DOHH2 (cell line): ENCODE measurements at regions not wholly inside any gene's neighbourhood (a gene's known extent, or its start where the extent isn't known, plus 50 kb on each side); places are given as distances from the start of the nearest gene placed in this dataset.

Source experiments
- H3F3A ChIP-seq: fragments of 200-600 bp; sonication (generic), shearing (Covaris generic); 2 replicates; pipeline ENCODE4 v1.6.0; 2016; ENCODE audit warnings: antibody characterized with exemption, mild to moderate bottlenecking; ENCODE audit not compliant: control insufficient read depth, insufficient read depth
- H3K27ac ChIP-seq: fragments of 200-600 bp; sonication (generic); 2 replicates; pipeline ENCODE4 v1.5.1; 2014; ENCODE audit warnings: low read depth, mild to moderate bottlenecking, low read length, moderate library complexity
- H3K27me3 ChIP-seq: fragments of 200-600 bp; sonication (generic); 2 replicates; pipeline ENCODE4 v1.6.1; 2014; ENCODE audit warnings: mild to moderate bottlenecking, low read length, mixed read lengths; ENCODE audit not compliant: control insufficient read depth
- H3K36me3 ChIP-seq: fragments of 200-600 bp; sonication (generic); 2 replicates; pipeline ENCODE4 v1.6.1; 2014; ENCODE audit warnings: mild to moderate bottlenecking, low read length, moderate library complexity, mixed read lengths; ENCODE audit not compliant: control insufficient read depth
- H3K4me1 ChIP-seq: fragments of 200-600 bp; sonication (generic); 2 replicates; pipeline ENCODE4 v1.6.1; 2014; ENCODE audit warnings: mild to moderate bottlenecking, low read length, mixed read lengths; ENCODE audit not compliant: control insufficient read depth
- H3K4me2 ChIP-seq: fragments of 200-600 bp; sonication (generic); 2 replicates; pipeline ENCODE4 v1.6.0; 2014; ENCODE audit warnings: mild to moderate bottlenecking, low read length, moderate library complexity
- H3K4me3 ChIP-seq: fragments of 200-600 bp; sonication (generic); 2 replicates; pipeline ENCODE4 v1.5.1; 2014; ENCODE audit warnings: mild to moderate bottlenecking, low read length, mixed read lengths
- H3K79me2 ChIP-seq: fragments of 200-600 bp; sonication (generic); 2 replicates; pipeline ENCODE4 v1.6.1; 2014; ENCODE audit warnings: mild to moderate bottlenecking, low read length, mixed read lengths; ENCODE audit not compliant: control insufficient read depth
- H3K9me2 ChIP-seq: fragments of 200-600 bp; sonication (generic); replicated peaks from 2 replicates; pipeline ENCODE4 v1.6.1; 2014; ENCODE audit warnings: mild to moderate bottlenecking, low read length, mixed read lengths; ENCODE audit not compliant: control insufficient read depth
- H3K9me3 ChIP-seq: fragments of 200-600 bp; sonication (generic); 2 replicates; pipeline ENCODE4 v1.6.1; 2014; ENCODE audit warnings: antibody characterized with exemption, low read length, mixed read lengths; ENCODE audit not compliant: control insufficient read depth, insufficient read depth
- H4K20me1 ChIP-seq: fragments of 200-600 bp; sonication (generic); 2 replicates; pipeline ENCODE4 v1.6.0; 2014; ENCODE audit warnings: low read depth, mild to moderate bottlenecking, antibody characterized with exemption, low read length, moderate library complexity; ENCODE audit not compliant: control insufficient read depth, insufficient read depth
- EZH2phosphoT487 ChIP-seq: fragments of 200-600 bp; sonication (generic); IDR thresholded peaks from 2 replicates; pipeline ENCODE4 v1.6.1; 2017; ENCODE audit warnings: borderline replicate concordance, mild to moderate bottlenecking, antibody characterized with exemption, low read length, moderate library complexity, mixed read lengths
- TF ChIP-seq, protein P1 (sequence below): fragments of 200-600 bp; sonication (generic); IDR thresholded peaks from one replicate; pipeline ENCODE4 v1.5.1; 2014; ENCODE audit warnings: antibody characterized with exemption, mild to moderate bottlenecking, low read depth, low read length; ENCODE audit not compliant: poor library complexity, severe bottlenecking

DNA sequence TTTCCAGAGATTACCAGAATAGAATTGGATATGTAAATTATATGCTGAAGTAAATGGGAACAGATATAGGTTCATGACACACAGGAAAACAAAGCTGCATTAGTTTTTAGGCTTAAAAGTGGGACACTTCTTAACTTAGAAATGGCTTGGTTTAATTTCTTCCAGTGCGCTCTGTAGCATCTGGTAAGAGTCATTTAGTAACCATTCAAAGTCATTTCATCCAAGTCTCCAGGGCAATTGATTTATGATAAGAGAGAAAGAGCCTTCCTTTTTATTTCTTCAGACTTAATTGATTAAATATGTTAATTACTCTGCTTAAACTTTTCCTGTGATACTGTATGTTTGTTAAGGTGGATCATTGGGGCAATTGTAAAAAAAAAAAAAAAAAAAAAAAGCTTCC lies 368.0 kb downstream of the DOK5 start:
- Histone ChIP-seq H3K4me1 (no peaks in the 10 kb centered on the region), H3K27me3 (no peaks in the 10 kb centered on the region), H3K27ac (no peak overlapping the region), H3K9me3 (no peaks in the 10 kb centered on the region), H3K9me2 (no peaks in the 10 kb centered on the region), H3K4me3 (no peak overlapping the region), H3K36me3 (no peaks in the 10 kb centered on the region), H3K4me2 (no peak overlapping the region), H3K79me2 (no peaks in the 10 kb centered on the region), H3F3A (no peaks in the 10 kb centered on the region), H4K20me1 (no peaks in the 10 kb centered on the region)
- TF ChIP-seq EZH2phosphoT487: no peak
- TF ChIP-seq, protein P1, sequence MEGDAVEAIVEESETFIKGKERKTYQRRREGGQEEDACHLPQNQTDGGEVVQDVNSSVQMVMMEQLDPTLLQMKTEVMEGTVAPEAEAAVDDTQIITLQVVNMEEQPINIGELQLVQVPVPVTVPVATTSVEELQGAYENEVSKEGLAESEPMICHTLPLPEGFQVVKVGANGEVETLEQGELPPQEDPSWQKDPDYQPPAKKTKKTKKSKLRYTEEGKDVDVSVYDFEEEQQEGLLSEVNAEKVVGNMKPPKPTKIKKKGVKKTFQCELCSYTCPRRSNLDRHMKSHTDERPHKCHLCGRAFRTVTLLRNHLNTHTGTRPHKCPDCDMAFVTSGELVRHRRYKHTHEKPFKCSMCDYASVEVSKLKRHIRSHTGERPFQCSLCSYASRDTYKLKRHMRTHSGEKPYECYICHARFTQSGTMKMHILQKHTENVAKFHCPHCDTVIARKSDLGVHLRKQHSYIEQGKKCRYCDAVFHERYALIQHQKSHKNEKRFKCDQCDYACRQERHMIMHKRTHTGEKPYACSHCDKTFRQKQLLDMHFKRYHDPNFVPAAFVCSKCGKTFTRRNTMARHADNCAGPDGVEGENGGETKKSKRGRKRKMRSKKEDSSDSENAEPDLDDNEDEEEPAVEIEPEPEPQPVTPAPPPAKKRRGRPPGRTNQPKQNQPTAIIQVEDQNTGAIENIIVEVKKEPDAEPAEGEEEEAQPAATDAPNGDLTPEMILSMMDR: no peak

DNA sequence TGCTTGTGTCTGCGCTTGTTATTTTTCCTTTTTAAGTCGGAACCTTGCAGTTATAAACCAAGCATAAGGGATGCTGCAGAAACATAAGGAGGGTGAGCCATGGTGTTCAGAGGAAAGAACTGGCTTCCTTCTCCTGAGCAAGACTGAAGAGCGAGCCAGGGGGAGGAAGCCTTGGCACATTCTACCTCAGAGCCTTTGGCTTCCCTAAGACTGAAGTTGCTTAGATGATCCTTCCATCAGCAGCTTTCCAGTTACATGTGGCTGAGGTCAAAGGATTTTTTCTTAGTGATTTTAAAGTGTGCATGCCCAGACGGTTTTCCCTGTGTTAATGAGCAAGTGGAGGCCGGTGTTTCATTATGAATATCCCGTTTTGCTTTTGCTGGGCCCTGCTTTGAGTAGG lies 363.8 kb downstream of the DOK5 start:
- H3K4me3 ChIP-seq: no peak overlapping the region
- no peaks in the 10 kb centered on the region for H3K27me3 ChIP-seq
- H4K20me1 ChIP-seq: no peaks in the 10 kb centered on the region
- TF ChIP-seq, protein P1: no peak
- TF ChIP-seq EZH2phosphoT487: no peak
- no peak overlapping the region for H3K27ac ChIP-seq
- H3K4me1 ChIP-seq: no peaks in the 10 kb centered on the region
- H3F3A ChIP-seq: no peaks in the 10 kb centered on the region
- H3K79me2 ChIP-seq: no peaks in the 10 kb centered on the region
- H3K4me2 ChIP-seq: no peak overlapping the region
- no peaks in the 10 kb centered on the region for H3K36me3 ChIP-seq
- no peaks in the 10 kb centered on the region for H3K9me2 ChIP-seq
- no peaks in the 10 kb centered on the region for H3K9me3 ChIP-seq

DNA sequence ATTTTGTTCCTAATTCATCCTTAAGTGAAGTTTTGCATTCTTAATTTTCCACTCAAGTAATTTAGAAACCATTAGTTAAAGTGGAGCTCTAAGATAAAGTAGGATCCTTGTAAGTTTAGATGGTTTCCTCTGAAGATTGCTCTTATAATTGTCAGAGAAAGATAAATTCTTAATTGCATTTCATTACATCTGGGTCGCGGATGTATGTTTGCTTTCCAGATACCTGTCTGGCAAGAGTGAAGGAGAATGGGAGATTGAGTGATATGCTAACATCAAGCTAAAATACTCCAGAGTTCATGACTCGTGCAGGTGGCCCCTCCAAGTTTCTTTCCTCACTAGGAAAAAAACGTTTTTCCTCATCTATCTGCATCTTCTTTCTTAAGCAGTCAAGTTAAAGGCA lies 361.8 kb downstream of the DOK5 start:
- H3K4me2 ChIP-seq: no peak overlapping the region
- no peaks in the 10 kb centered on the region for H3K9me3 ChIP-seq
- H3K4me1 ChIP-seq: no peaks in the 10 kb centered on the region
- no peak overlapping the region for H3K27ac ChIP-seq
- H3K27me3 ChIP-seq: no peaks in the 10 kb centered on the region
- no peaks in the 10 kb centered on the region for H4K20me1 ChIP-seq
- H3K4me3 ChIP-seq: no peak overlapping the region
- H3K36me3 ChIP-seq: no peaks in the 10 kb centered on the region
- no peaks in the 10 kb centered on the region for H3K79me2 ChIP-seq
- TF ChIP-seq, protein P1: no peak
- TF ChIP-seq EZH2phosphoT487: no peak
- no peaks in the 10 kb centered on the region for H3F3A ChIP-seq
- H3K9me2 ChIP-seq: no peaks in the 10 kb centered on the region

DNA sequence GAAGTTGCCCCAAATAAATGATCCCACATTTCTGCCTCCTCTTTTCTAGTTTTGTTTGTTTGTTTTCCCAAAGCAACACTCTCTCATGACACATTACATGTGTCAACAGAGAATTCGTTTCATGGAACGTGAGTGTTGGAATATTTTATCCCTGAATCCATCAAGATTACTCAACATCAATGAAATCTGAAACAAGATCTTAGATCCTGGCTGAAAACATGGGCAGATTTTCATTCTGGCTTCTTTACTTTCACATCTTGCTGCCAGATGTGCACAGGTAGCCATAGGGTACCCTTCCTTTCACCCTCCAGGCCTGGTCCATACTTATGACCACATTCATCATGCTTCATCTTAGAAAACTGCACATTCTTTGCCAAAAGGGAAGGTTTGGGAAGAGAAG lies 347.0 kb downstream of the DOK5 start:
- TF ChIP-seq EZH2phosphoT487: no peak
- TF ChIP-seq, protein P1: no peak
- Histone ChIP-seq H3K27ac (no peak overlapping the region), H4K20me1 (no peaks in the 10 kb centered on the region), H3K9me2 (no peaks in the 10 kb centered on the region), H3F3A (no peaks in the 10 kb centered on the region), H3K27me3 (no peaks in the 10 kb centered on the region), H3K9me3 (no peaks in the 10 kb centered on the region), H3K79me2 (no peaks in the 10 kb centered on the region), H3K4me1 (no peaks in the 10 kb centered on the region), H3K4me2 (no peak overlapping the region), H3K36me3 (no peaks in the 10 kb centered on the region), H3K4me3 (no peak overlapping the region)
